ENCODE measurements at regions not wholly inside any gene's neighbourhood (a gene's known extent, or its start where the extent isn't known, plus 50 kb on each side); places are given as distances from the start of the nearest gene placed in this dataset.

- DNase-seq (ENCODE audit: low read depth): peak; percentile 14
Measured at GRCh38 chr10:29688230-29688661, 53.5 kb upstream of the SVIL start.

- no peak for DNase-seq (ENCODE audit: low read depth)
Measured at GRCh38 chr10:29687421-29688164, 52.8 kb upstream of the SVIL start.

GRCh38 chr10:29685506-29685905 lies 50.7 kb upstream of the SVIL start:
- DNase-seq (ENCODE audit: low read depth): no peak

Measured in Daoy (cell line).